Osteocyte (in vitro differentiated cells): ENCODE measurements at regions not wholly inside any gene's neighbourhood (a gene's known extent, or its start where the extent isn't known, plus 50 kb on each side); places are given as distances from the start of the nearest gene placed in this dataset.
"Not testable (repeated sequence)": the region's sequence is repeated elsewhere in the genome, so short reads cannot be mapped to it uniquely, and the experiment has no call there.

Source experiments
- DNase-seq: peaks from one replicate; pipeline ENCODE4 v3.0.0; 2021; ENCODE audit warnings: mixed read lengths; ENCODE audit not compliant: unreplicated experiment; ENCODE audit errors: extremely low spot score
- H3K27ac Mint-ChIP-seq: one replicate; pipeline ENCODE4 v1.8.0; 2021; ENCODE audit warnings: mild to moderate bottlenecking, mixed read lengths; ENCODE audit not compliant: unreplicated experiment
- H3K27me3 Mint-ChIP-seq: one replicate; pipeline ENCODE4 v1.8.0; 2021; ENCODE audit warnings: mixed read lengths; ENCODE audit not compliant: unreplicated experiment
- H3K36me3 Mint-ChIP-seq: one replicate; pipeline ENCODE4 v1.8.0; 2021; ENCODE audit warnings: mixed read lengths; ENCODE audit not compliant: unreplicated experiment
- H3K4me1 Mint-ChIP-seq: one replicate; pipeline ENCODE4 v1.8.0; 2021; ENCODE audit warnings: mixed read lengths; ENCODE audit not compliant: unreplicated experiment
- H3K4me3 Mint-ChIP-seq: one replicate; pipeline ENCODE4 v1.8.0; 2021; ENCODE audit warnings: mild to moderate bottlenecking, moderate library complexity, mixed read lengths; ENCODE audit not compliant: unreplicated experiment
- H3K9me3 Mint-ChIP-seq: one replicate; pipeline ENCODE4 v1.8.0; 2021; ENCODE audit warnings: mixed read lengths; ENCODE audit not compliant: unreplicated experiment
- TF ChIP-seq, protein P1 (sequence below): fragments of 200-600 bp; sonication (generic); IDR thresholded peaks from 2 replicates; pipeline ENCODE4 v1.5.0; 2021; ENCODE audit warnings: antibody characterized with exemption, mild to moderate bottlenecking, moderate library complexity

DNA sequence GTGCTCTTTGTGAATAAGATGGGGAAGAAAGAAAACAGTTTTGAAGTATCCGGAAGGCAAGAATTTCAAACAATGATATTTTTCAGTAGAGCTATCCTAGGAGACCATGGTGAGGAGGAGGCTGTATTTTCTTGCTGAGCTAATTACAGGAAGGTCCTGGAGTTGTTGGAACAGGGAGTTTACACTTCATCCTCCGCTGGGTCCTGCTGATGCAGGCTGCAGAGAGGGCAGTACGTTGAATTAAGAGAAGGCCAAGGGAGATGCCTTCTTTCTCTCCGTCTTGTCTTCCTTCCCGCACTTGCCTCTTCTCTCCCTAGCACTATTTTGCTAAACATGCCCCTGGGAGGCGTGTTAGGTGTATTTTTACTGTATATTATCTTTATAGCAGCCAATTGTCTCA is 60.0 kb upstream of the EDAR start:
- TF ChIP-seq, protein P1, sequence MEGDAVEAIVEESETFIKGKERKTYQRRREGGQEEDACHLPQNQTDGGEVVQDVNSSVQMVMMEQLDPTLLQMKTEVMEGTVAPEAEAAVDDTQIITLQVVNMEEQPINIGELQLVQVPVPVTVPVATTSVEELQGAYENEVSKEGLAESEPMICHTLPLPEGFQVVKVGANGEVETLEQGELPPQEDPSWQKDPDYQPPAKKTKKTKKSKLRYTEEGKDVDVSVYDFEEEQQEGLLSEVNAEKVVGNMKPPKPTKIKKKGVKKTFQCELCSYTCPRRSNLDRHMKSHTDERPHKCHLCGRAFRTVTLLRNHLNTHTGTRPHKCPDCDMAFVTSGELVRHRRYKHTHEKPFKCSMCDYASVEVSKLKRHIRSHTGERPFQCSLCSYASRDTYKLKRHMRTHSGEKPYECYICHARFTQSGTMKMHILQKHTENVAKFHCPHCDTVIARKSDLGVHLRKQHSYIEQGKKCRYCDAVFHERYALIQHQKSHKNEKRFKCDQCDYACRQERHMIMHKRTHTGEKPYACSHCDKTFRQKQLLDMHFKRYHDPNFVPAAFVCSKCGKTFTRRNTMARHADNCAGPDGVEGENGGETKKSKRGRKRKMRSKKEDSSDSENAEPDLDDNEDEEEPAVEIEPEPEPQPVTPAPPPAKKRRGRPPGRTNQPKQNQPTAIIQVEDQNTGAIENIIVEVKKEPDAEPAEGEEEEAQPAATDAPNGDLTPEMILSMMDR, result no peak
- Mint-ChIP-seq H3K4me3 (no peak overlapping the region), H3K4me1 (no peaks in the 10 kb centered on the region), H3K27me3 (peaks cover 62% of the 10 kb centered on the region), H3K9me3 (no peaks in the 10 kb centered on the region), H3K27ac (no peak overlapping the region), H3K36me3 (no peaks in the 10 kb centered on the region)
- no peak for DNase-seq

DNA sequence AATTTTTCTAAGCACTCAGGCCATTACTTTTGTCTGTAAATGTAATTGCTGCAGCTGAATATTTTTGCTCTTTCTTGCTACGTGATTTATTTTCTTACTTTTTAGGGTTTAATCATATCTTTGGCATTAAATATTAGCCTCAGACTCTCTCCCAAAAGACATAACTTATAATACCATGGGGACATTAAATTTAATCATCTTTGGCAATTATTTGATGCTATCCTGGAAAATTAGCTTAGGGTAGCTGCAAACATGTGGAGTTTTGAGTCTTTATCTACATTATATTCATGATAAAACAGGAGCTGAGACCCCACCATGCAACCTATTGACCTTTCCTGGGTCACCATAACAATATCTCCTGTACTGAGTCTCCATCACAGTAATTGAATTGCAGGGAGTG is 59.1 kb upstream of the EDAR start:
- no peak for DNase-seq
- Mint-ChIP-seq H3K36me3 (no peaks in the 10 kb centered on the region), H3K27ac (no peak overlapping the region), H3K4me3 (no peak overlapping the region), H3K4me1 (no peaks in the 10 kb centered on the region), H3K27me3 (peaks cover 59% of the 10 kb centered on the region), H3K9me3 (no peaks in the 10 kb centered on the region)
- TF ChIP-seq, protein P1, result no peak

DNA sequence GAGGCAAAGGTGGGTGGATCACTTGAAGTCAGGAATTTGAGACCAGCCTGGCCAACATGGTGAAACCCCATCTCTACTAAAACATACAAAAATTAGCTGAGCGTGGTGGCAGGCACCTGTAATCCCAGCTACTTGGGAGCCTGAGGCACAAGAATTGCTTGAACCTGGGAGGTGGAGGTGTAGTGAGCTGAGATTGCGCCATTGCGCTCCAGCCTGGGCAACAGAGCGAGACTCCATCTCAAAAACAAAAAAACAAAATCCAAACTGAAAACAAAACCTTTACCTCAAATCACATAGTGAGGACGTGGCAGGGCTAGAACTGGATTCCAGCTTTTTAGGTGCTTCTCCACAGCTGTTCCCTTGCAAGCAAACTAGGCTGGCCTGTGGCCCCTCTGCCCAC is 58.5 kb upstream of the EDAR start:
- not testable (repeated sequence) for DNase-seq, H3K27ac Mint-ChIP-seq, H3K36me3 Mint-ChIP-seq, H3K9me3 Mint-ChIP-seq, H3K4me1 Mint-ChIP-seq, H3K4me3 Mint-ChIP-seq
- H3K27me3 Mint-ChIP-seq, result peaks cover 61% of the 10 kb centered on the region

DNA sequence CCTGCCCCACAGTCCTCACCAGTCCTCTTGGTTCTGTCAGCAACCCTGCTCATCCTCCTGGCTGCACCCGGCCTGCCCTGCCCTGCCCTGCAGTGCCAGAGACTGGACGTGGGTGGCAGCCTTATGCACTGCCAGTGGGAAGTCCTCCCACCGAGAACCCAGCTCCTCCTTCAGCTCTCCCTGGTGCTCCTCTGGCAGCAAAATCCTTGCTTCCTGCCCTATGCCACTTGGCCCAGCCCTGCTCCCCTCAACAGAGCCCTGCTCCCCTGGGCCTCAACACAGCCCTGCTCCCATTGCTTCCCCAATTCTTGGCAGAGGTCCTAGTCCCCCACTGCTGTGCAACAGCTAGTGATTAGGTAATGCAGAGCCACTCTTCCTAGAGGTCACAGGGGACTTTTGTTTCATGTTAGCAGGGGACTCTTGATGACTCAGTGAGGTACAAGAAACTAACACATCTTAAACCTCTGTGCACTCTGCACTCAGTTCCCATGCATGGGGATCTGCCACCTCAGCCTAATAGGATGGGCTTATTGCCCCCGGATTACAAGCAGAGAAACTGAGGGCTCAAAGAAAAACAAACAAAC is 58.0 kb upstream of the EDAR start:
- TF ChIP-seq, protein P1, result no peak
- H3K27ac Mint-ChIP-seq, result no peak overlapping the region
- H3K27me3 Mint-ChIP-seq, result peaks cover 61% of the 10 kb centered on the region

DNA sequence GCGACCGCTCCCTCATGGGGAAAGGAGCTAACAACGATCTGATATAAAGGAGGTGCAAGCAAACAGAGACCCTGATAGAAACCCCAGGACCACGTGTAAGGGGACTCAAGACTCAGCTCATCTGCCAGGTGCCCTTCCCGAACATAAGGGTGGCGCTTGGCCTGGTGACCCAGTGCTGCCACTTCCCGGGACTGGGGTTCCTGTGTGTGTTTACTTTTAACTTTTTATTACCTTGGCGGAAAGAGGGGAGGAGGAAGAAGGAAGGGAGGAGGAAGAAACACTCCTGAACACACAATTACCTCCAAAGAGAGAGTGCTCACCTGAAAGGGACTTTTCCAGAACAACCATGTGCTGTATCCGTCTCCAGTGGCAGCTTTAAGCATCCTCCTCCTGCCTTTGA is 56.5 kb upstream of the EDAR start:
- Mint-ChIP-seq H3K9me3 (no peaks in the 10 kb centered on the region), H3K36me3 (no peaks in the 10 kb centered on the region), H3K4me3 (no peak overlapping the region), H3K27me3 (peaks cover 62% of the 10 kb centered on the region), H3K27ac (no peak overlapping the region), H3K4me1 (no peaks in the 10 kb centered on the region)
- DNase-seq, result no peak
- TF ChIP-seq, protein P1, result no peak

More for the DNA sequence above, 58.0 kb upstream of the EDAR start:
- DNase-seq, result no peak
- no peaks in the 10 kb centered on the region for H3K9me3 Mint-ChIP-seq
- no peak overlapping the region for H3K4me3 Mint-ChIP-seq
- H3K36me3 Mint-ChIP-seq, result no peaks in the 10 kb centered on the region
- H3K4me1 Mint-ChIP-seq, result no peaks in the 10 kb centered on the region

DNA sequence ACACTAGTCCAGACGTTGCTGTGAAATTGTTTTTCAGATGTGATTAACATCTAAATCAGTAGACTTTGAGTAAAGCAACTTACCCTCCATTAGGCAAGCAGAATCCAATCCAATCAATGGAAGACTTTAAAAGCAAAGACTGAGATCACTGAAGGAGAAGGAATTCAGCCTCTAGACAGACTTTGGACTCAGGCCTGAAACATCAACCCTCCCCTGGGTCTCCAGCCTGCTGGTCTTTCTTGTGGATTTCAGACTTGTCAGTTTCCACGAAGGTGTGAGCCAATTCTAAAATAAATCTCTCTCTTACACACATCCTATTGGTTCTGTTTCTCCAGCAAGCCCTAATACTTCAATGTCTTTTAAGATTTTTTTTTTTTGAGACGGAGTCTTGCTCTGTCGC is 50.0 kb upstream of the EDAR start:
- no peaks in the 10 kb centered on the region for H3K36me3 Mint-ChIP-seq
- TF ChIP-seq, protein P1, result no peak

More for the DNA sequence above, 50.0 kb upstream of the EDAR start:
- Mint-ChIP-seq H3K9me3 (no peaks in the 10 kb centered on the region), H3K4me3 (no peak overlapping the region), H3K27me3 (peaks cover 72% of the 10 kb centered on the region), H3K4me1 (no peaks in the 10 kb centered on the region), H3K27ac (no peak overlapping the region)
- no peak for DNase-seq
